Stimulated activated CD4-positive, alpha-beta T cell treated with anti-CD3 and anti-CD28 coated beads, Interleukin-1b, Interleukin-23, amount 100 ng/mL, for 48 hours (primary cell): ENCODE measurements at regions not wholly inside any gene's neighbourhood (a gene's known extent, or its start where the extent isn't known, plus 50 kb on each side); places are given as distances from the start of the nearest gene placed in this dataset.

Experiments
- DNase-seq: peaks from one replicate; pipeline ENCODE4 v3.0.0-alpha.2; 2020

- DNase-seq = no peak
Measured at GRCh38 chr2:550860-551567, 126.2 kb downstream of the TMEM18 start.

GRCh38 chr2:545711-546650, 131.2 kb downstream of the TMEM18 start:
- no peak for DNase-seq

- DNase-seq = no peak
Measured at GRCh38 chr2:545228-545627, 132.0 kb downstream of the TMEM18 start.

GRCh38 chr2:538646-539045, 138.6 kb downstream of the TMEM18 start:
- no peak for DNase-seq

GRCh38 chr2:535222-535621, 142.0 kb downstream of the TMEM18 start:
- DNase-seq = no peak

GRCh38 chr2:529852-530251, 147.4 kb downstream of the TMEM18 start:
- DNase-seq = no peak

- no peak for DNase-seq
Measured at GRCh38 chr2:529424-529823, 147.8 kb downstream of the TMEM18 start.

- no peak for DNase-seq
Measured at GRCh38 chr2:527581-527980, 149.6 kb downstream of the TMEM18 start.

- DNase-seq = no peak
Measured at GRCh38 chr2:526918-527317, 150.3 kb downstream of the TMEM18 start.

GRCh38 chr2:525611-526010, 151.6 kb downstream of the TMEM18 start:
- no peak for DNase-seq

GRCh38 chr2:525021-525420, 152.2 kb downstream of the TMEM18 start:
- DNase-seq = no peak

- DNase-seq = no peak
Measured at GRCh38 chr2:524442-524841, 152.8 kb downstream of the TMEM18 start.

- no peak for DNase-seq
Measured at GRCh38 chr2:523698-524270, 153.4 kb downstream of the TMEM18 start.

GRCh38 chr2:522776-523175, 154.4 kb downstream of the TMEM18 start:
- no peak for DNase-seq

- no peak for DNase-seq
Measured at GRCh38 chr2:521853-522530, 155.2 kb downstream of the TMEM18 start.

GRCh38 chr2:520663-521340, 156.4 kb downstream of the TMEM18 start:
- no peak for DNase-seq

- no peak for DNase-seq
Measured at GRCh38 chr2:516944-517343, 160.3 kb downstream of the TMEM18 start.

GRCh38 chr2:516131-516530, 161.1 kb downstream of the TMEM18 start:
- DNase-seq = no peak

- DNase-seq = no peak
Measured at GRCh38 chr2:515441-516127, 161.6 kb downstream of the TMEM18 start.

- DNase-seq = no peak
Measured at GRCh38 chr2:513981-514706, 163.1 kb downstream of the TMEM18 start.

- DNase-seq = no peak
Measured at GRCh38 chr2:510839-511238, 166.4 kb downstream of the TMEM18 start.
